ENCODE measurements at regions not wholly inside any gene's neighbourhood (a gene's known extent, or its start where the extent isn't known, plus 50 kb on each side); places are given as distances from the start of the nearest gene placed in this dataset.

DNA sequence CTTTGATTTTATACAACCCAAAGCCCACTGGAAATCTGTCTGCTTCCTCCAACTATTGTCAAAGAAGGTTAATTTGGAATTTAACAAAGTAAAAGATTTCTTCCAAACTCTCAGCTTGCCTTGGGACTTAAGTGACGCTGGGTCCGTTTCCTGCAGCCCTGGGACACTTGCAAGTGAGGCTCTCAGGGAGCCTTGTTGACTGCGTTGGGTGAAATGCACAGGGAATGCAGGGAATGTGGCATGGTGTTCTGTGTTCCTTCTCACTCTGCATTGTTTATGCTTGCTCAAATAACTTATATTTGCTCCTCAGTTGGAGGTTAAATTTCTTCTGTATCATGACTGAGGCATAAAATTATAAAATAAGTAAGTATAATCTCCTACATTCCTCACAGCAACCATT, 60.9 kb upstream of the TJP1 start:
- TF ChIP-seq, protein P1, sequence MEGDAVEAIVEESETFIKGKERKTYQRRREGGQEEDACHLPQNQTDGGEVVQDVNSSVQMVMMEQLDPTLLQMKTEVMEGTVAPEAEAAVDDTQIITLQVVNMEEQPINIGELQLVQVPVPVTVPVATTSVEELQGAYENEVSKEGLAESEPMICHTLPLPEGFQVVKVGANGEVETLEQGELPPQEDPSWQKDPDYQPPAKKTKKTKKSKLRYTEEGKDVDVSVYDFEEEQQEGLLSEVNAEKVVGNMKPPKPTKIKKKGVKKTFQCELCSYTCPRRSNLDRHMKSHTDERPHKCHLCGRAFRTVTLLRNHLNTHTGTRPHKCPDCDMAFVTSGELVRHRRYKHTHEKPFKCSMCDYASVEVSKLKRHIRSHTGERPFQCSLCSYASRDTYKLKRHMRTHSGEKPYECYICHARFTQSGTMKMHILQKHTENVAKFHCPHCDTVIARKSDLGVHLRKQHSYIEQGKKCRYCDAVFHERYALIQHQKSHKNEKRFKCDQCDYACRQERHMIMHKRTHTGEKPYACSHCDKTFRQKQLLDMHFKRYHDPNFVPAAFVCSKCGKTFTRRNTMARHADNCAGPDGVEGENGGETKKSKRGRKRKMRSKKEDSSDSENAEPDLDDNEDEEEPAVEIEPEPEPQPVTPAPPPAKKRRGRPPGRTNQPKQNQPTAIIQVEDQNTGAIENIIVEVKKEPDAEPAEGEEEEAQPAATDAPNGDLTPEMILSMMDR (IDR thresholded peaks at IDR 0.05; ENCODE audit: insufficient read depth, low read depth, low read length, missing control alignments): no peak
- DNase-seq (ENCODE audit: low read depth): no peak
- H3K4me3 ChIP-seq (ENCODE audit: low read depth, low read length): no peak overlapping the region

DNA sequence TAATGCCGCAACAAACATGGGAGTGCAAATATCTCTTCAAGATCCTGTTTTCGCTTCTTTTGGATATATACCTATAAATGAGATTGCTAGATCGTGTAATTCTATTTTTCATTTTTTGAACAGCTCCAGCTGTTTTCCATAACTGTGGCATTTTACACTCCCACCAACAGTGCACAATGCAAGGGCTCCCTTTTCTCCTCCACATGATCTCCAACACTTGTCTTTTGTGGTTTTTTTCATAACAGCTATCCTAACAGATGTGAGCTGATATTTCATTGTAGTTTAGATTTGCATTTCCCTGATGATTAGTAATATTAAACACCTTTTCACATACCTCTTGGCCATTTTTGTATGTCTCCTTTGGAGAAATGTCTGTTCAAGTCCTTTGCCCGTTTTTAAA, 58.6 kb upstream of the TJP1 start:
- TF ChIP-seq, protein P1 (IDR thresholded peaks at IDR 0.05; ENCODE audit: insufficient read depth, low read depth, low read length, missing control alignments): no peak
- no peak overlapping the region for H3K4me3 ChIP-seq (ENCODE audit: low read depth, low read length)
- DNase-seq (ENCODE audit: low read depth): no peak

DNA sequence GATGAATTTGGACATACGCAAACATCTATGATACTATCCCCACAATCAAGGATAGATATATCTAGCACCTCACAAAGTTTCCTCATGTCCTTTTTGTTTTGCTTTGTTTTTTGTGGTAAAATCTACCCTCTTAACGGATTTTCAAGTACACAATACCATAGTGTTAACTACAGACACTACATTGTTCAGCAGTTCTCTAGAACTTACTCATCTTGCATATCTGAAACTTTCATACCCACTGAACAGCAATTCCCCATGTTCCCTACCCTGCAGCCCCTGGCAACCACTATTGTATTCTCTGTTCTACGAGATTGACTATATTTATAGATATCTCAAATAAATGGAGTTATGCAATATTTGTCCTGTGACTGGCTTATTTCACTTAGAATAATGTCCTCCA, 58.1 kb upstream of the TJP1 start:
- TF ChIP-seq, protein P1 (IDR thresholded peaks at IDR 0.05; ENCODE audit: insufficient read depth, low read depth, low read length, missing control alignments): no peak
- no peak for DNase-seq (ENCODE audit: low read depth)
- H3K4me3 ChIP-seq (ENCODE audit: low read depth, low read length): no peak overlapping the region

DNA sequence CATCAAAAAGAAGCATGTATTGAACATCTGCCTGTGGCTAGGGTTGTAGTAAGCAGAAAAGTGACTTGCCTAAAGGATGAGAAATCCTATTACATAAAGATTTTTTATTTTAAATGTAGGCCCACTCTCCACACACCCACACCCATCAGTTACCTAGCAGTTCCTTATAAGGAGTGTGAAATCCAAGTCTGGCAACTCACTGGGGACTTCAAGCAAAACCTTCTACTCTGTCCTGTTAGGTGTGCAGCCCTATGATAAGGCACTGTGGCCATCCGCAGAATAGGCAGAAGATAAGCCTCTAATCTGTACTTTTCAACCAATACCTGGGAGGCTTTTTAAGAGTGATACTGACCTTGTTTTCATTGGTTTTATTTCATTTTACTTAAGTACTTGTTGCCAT, 52.7 kb upstream of the TJP1 start:
- no peak for DNase-seq (ENCODE audit: low read depth)
- TF ChIP-seq, protein P1 (IDR thresholded peaks at IDR 0.05; ENCODE audit: insufficient read depth, low read depth, low read length, missing control alignments): no peak
- no peak overlapping the region for H3K4me3 ChIP-seq (ENCODE audit: low read depth, low read length)

DNA sequence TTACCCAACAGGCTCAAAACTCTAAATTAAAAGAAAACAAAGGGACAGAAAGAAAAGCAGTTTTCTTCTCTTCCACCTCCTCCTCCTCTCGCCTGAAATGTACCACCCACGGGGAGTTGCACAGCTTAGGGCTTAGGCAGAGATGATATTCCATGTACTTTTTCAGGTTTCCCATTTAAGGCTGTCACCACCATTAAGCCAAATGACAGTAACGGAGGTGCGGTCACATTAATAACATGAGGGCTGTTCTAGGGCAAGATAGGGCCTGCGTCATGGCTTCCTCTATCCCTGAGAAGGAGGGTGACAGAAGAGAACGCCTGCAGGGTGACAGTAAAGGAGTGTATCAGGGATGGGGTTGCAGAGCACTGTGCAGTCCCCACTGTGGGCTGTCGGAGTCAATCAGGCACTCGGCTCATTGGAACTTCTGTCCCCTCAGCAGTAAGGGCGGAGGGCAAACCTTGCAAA, 51.7 kb upstream of the TJP1 start:
- TF ChIP-seq, protein P1 (IDR thresholded peaks at IDR 0.05; ENCODE audit: insufficient read depth, low read depth, low read length, missing control alignments): no peak
- no peak for DNase-seq (ENCODE audit: low read depth)
- no peak overlapping the region for H3K4me3 ChIP-seq (ENCODE audit: low read depth, low read length)

DNA sequence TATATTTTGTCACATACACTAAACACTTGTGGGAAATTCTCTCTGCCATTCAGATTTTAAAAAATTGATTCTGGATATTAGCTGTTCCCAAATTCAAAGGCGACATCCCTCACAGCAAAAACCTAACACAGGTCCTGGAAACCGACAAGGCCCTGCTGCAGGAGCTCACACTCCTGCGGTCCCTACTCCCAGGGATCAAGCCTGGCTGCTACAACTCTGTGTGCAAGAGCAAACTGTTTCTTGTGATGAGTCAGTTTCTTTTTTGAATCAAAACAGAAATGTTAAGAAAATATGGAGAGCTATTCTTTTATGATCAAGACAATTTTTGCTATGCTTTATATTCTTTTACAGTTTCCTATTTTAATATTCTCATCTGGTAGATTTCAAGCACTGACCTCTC, 51.0 kb upstream of the TJP1 start:
- DNase-seq (ENCODE audit: low read depth): no peak
- TF ChIP-seq, protein P1 (IDR thresholded peaks at IDR 0.05; ENCODE audit: insufficient read depth, low read depth, low read length, missing control alignments): no peak
- no peak overlapping the region for H3K4me3 ChIP-seq (ENCODE audit: low read depth, low read length)

DNA sequence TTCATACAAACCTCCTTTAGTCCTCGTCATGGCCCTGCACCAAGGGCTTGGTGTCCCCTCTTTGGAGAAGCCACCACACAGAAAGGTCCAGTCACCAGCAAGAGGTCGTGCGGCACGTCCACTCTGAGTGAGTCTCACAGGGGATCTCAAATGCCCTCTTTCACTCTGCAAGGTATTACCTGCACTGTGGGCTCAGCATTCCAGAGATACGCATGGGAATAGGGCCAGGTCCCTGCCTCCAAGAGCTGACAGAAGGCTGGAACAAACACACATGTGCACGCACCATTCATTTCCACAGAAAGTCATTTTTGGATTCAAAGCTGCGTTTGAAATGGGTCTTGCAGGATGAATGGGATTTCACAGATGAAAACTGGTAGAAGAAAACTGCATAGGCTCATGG, 50.4 kb upstream of the TJP1 start:
- H3K4me3 ChIP-seq (ENCODE audit: low read depth, low read length): no peak overlapping the region
- DNase-seq (ENCODE audit: low read depth): no peak
- TF ChIP-seq, protein P1 (IDR thresholded peaks at IDR 0.05; ENCODE audit: insufficient read depth, low read depth, low read length, missing control alignments): no peak
